ENCODE measurements at regions not wholly inside any gene's neighbourhood (a gene's known extent, or its start where the extent isn't known, plus 50 kb on each side); places are given as distances from the start of the nearest gene placed in this dataset.

DNA sequence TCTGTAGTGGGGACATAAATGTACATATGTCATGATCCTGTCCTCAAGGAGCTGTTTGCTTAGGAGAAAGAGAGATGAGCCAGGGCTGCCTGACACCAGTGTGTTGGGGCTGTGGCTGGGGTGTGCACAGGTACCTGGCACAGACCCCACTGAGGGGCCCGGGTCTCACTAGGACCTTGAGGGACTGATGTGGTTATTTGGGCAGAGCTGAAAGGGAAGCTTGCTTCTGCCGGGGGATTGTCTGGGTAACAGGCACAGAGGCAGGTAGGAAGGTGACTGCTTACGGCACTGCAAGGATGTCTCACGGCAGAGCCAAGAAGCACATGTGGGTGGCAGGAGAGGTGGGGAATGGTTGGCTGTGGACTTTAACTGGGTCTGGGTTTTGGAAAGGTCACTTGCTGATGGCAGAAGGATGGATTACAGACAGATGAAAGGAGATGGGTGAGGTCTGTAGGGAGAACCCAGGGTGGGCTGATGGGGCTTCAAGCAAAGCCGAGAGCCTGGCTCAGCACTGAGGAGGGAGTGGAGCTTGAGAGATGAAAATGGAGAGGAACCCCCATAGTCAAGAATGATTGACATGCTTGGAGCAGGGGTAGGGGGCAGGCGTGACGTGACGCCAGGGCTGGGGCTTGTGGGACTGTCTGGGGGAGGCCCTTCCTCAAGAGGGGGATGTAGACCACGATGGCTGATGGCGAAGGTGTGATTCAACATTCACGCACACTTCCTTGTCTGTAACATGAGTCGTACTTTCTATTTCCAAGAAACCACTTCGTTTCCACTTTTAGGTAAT lies 207.7 kb upstream of the SHH start:
- Histone ChIP-seq H3K27ac (ENCODE audit: extremely low read length, insufficient read depth, low read length) (no peak overlapping the region), H2AFZ (ENCODE audit: low read length) (no peak overlapping the region), H3K4me3 (replicated peaks in 1 of 3; ENCODE audit: insufficient read depth in 1 of 3, low read depth in 2 of 3, low read length in 3 of 3) (no peak overlapping the region), H4K20me1 (ENCODE audit: insufficient read depth, low read length) (no peaks in the 10 kb centered on the region), H3K36me3 (replicated peaks in 1 of 2; ENCODE audit: control insufficient read depth in 1 of 2, insufficient read depth in 2 of 2, low read length in 2 of 2) (no peaks in the 10 kb centered on the region), H3K4me1 (ENCODE audit: insufficient read depth, low read length) (no peaks in the 10 kb centered on the region), H3K4me2 (ENCODE audit: low read depth, low read length) (no peak overlapping the region), H3K9me3 (ENCODE audit: low read length) (no peaks in the 10 kb centered on the region), H3K79me2 (ENCODE audit: insufficient read depth, low read length) (no peaks in the 10 kb centered on the region), H3K27me3 (ENCODE audit: control insufficient read depth in 1 of 2, insufficient read depth in 2 of 2, low read length in 2 of 2) (peaks cover 3 to 73% of the 10 kb centered on the region in 2 experiments; a peak in 2 of 5 replicates), H3K9ac (ENCODE audit: insufficient read depth, low read depth, low read length) (no peak overlapping the region)
- TF ChIP-seq ZMYM2 (CRISPR knock-in tag; IDR thresholded peaks at IDR 0.05) = no peak
- TF ChIP-seq SRSF9 (IDR thresholded peaks at IDR 0.05; ENCODE audit: borderline replicate concordance, insufficient read depth, low read depth, low read length, poor library complexity, severe bottlenecking) = no peak
- TF ChIP-seq ZNF891 (CRISPR knock-in tag; IDR thresholded peaks at IDR 0.05) = no peak
- TF ChIP-seq NAIF1 (CRISPR knock-in tag; IDR thresholded peaks at IDR 0.05; ENCODE audit: borderline replicate concordance) = no peak
- no peak for TF ChIP-seq ZNF264 (CRISPR knock-in tag; IDR thresholded peaks at IDR 0.05)
- no peak for TF ChIP-seq RNF2 (conservative IDR thresholded peaks at IDR 0.05; ENCODE audit: low read depth)
- no peak for TF ChIP-seq ONECUT2 (CRISPR knock-in tag; IDR thresholded peaks at IDR 0.05)
- TF ChIP-seq SYNCRIP (IDR thresholded peaks at IDR 0.05; ENCODE audit: insufficient read depth, low read depth, low read length) = no peak
- TF ChIP-seq, protein P1, sequence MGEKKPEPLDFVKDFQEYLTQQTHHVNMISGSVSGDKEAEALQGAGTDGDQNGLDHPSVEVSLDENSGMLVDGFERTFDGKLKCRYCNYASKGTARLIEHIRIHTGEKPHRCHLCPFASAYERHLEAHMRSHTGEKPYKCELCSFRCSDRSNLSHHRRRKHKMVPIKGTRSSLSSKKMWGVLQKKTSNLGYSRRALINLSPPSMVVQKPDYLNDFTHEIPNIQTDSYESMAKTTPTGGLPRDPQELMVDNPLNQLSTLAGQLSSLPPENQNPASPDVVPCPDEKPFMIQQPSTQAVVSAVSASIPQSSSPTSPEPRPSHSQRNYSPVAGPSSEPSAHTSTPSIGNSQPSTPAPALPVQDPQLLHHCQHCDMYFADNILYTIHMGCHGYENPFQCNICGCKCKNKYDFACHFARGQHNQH (CRISPR knock-in tag; IDR thresholded peaks at IDR 0.05) = no peak
- no peak for TF ChIP-seq ZNF431 (CRISPR knock-in tag; IDR thresholded peaks at IDR 0.05; ENCODE audit: borderline replicate concordance, low read depth)
- no peak for TF ChIP-seq HDAC2 (CRISPR knock-in tag; IDR thresholded peaks at IDR 0.05)
- TF ChIP-seq ZNF496 (CRISPR knock-in tag; IDR thresholded peaks at IDR 0.05; ENCODE audit: insufficient replicate concordance) = no peak
- ChIA-PET CTCF (ENCODE audit: low intra/inter-chr PET ratio, low total read pairs) (no interaction called here), POLR2A (no interaction called here)
- in situ Hi-C loops (cut with HindIII; ENCODE audit: extremely low pct_ligation_motif_present, low pct_unique_long_range_greater_than_20kb) (no loop called here), intact Hi-C loops (cut with micrococcal nuclease; ENCODE audit: unreplicated experiment) (no loop called here)
- no TSS peak for BruUV-seq (replicated peaks)
- FAIRE-seq (no peak), DNase-seq (ENCODE audit: low spot score) (no peak), ATAC-seq (no peak)
- 46% methylated on average over 13 of the region's 13 CpGs for WGBS (ENCODE audit: low lambda C conversion rate)

All from HepG2 (cell line).